ENCODE measurements at regions not wholly inside any gene's neighbourhood (a gene's known extent, or its start where the extent isn't known, plus 50 kb on each side); places are given as distances from the start of the nearest gene placed in this dataset.

DNA sequence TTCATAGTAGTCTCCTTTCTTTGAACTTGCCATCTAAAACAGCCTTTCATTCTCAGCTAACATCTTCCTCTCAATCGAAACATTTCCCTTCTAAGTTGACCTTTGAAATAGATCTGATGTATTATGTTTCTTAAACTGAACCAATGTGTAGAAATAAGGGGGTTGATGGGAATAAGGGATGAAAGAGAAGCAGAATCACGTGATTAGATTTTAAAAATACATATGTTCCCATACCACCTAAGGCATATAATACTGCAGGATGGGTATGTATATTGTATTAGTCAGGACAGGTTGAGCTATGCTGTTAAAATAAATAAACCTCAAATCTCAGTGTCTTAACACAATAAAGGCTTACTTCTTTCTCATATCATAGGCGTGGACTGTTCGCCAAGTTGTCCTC is 207.5 kb upstream of the SRD5A2 start:
- TF ChIP-seq EZH2 (IDR thresholded peaks at IDR 0.05; ENCODE audit: low read length, unreplicated experiment): no peak
- TF ChIP-seq EZH2phosphoT487 (IDR thresholded peaks at IDR 0.05; ENCODE audit: borderline replicate concordance, low read length): no peak

Data from PC-3 (cell line).